Tibial nerve (tissue), 4 donors: ENCODE measurements at regions not wholly inside any gene's neighbourhood (a gene's known extent, or its start where the extent isn't known, plus 50 kb on each side); places are given as distances from the start of the nearest gene placed in this dataset.
A peak's percentile ranks its signal among the peaks of the same experiment; 100 is the strongest.

ENCODE experiments used
- DNase-seq, 2 donors: peaks; one replicate each; pipeline ENCODE4 v3.0.0-alpha.2; 2019; ENCODE audit warnings: low spot score in 2 of 2
- H3K27ac ChIP-seq, 4 donors: fragments of 200-600 bp; sonication (generic) in 3 of 4; one replicate each; pipeline ENCODE4 v1.5.1; 2017 to 2019; ENCODE audit warnings: mild to moderate bottlenecking in 1 of 4
- H3K27me3 ChIP-seq, 2 donors: fragments of 200-600 bp; sonication (generic) in 1 of 2; one replicate each; pipeline versions ENCODE4 v1.5.1 to v1.6.0; 2017 to 2019
- H3K36me3 ChIP-seq, 3 donors: fragments of 200-600 bp; sonication (generic); one replicate each; pipeline ENCODE4 v1.5.1; 2018 to 2019
- H3K4me1 ChIP-seq, 4 donors: fragments of 200-600 bp; sonication (generic) in 3 of 4; one replicate each; pipeline ENCODE4 v1.5.1; 2017 to 2019
- H3K4me3 ChIP-seq, 4 donors: fragments of 200-600 bp; sonication (generic) in 3 of 4; one replicate each; pipeline ENCODE4 v1.5.1; 2017 to 2019; ENCODE audit warnings: mild to moderate bottlenecking in 1 of 4, moderate library complexity in 1 of 4
- H3K9me3 ChIP-seq, 4 donors: fragments of 200-600 bp; sonication (generic) in 3 of 4; one replicate each; pipeline ENCODE4 v1.5.1; 2017 to 2019
- CTCF ChIP-seq, 5 experiments: fragments of 200-600 bp in 3 of 5; fragments of 450-650 bp in 2 of 5; sonication (generic) in 3 of 5; IDR thresholded peaks; one replicate each; pipeline ENCODE4 v1.5.1; 2016 to 2019; ENCODE audit warnings: antibody characterized with exemption in 5 of 5, mild to moderate bottlenecking in 3 of 5, moderate library complexity in 2 of 5
- EP300 ChIP-seq, 2 donors: sonication (generic); formaldehyde crosslinking; IDR thresholded peaks; one replicate each; pipeline ENCODE4 v1.6.1; 2017; ENCODE audit warnings: antibody characterized with exemption in 2 of 2, mild to moderate bottlenecking in 1 of 2
- POLR2A ChIP-seq, 2 donors: fragments of 450-650 bp; IDR thresholded peaks; one replicate each; pipeline ENCODE4 v1.6.1; 2017; ENCODE audit warnings: antibody characterized with exemption in 2 of 2, mild to moderate bottlenecking in 2 of 2, moderate library complexity in 2 of 2
- WGBS, 2 donors: methylation state at CpG; one replicate each; pipeline ENCODE4 v1.1.5; 2018; 5-methylcytosine and 5-hydroxymethylcytosine counted together

- Histone ChIP-seq H3K4me1 (peaks cover 0 to 2% (median 0%) of the 10 kb centered on the region in 4 donors), H3K27ac (peak overlapping the region in 1 of 4 donors; percentile 58), H3K9me3 (no peaks in the 10 kb centered on the region), H3K4me3 (no peak overlapping the region), H3K27me3 (no peaks in the 10 kb centered on the region), H3K36me3 (no peaks in the 10 kb centered on the region)
- TF ChIP-seq EP300 (IDR thresholded peaks at IDR 0.05): no peak
- TF ChIP-seq POLR2A (IDR thresholded peaks at IDR 0.05): no peak
- no peak for TF ChIP-seq CTCF (IDR thresholded peaks at IDR 0.05)
- 79 to 100% methylated on average over 1 of the region's 1 CpG for WGBS, 2 donors
- no peak for DNase-seq
Measured at GRCh38 chr10:121132273-121132672, 281.1 kb downstream of the WDR11 start.

GRCh38 chr10:121133901-121134300 lies 282.7 kb downstream of the WDR11 start:
- no peak for DNase-seq
- Histone ChIP-seq H3K27me3 (no peaks in the 10 kb centered on the region), H3K9me3 (no peaks in the 10 kb centered on the region), H3K4me3 (no peak overlapping the region), H3K4me1 (peaks cover 0 to 7% (median 0%) of the 10 kb centered on the region in 4 donors), H3K27ac (no peak overlapping the region), H3K36me3 (no peaks in the 10 kb centered on the region)
- TF ChIP-seq POLR2A (IDR thresholded peaks at IDR 0.05) (no peak), EP300 (IDR thresholded peaks at IDR 0.05) (no peak), CTCF (IDR thresholded peaks at IDR 0.05) (no peak)
- 92% methylated on average over 7 of the region's 7 CpGs for WGBS, 2 donors

- Histone ChIP-seq H3K9me3 (no peaks in the 10 kb centered on the region), H3K4me3 (no peak overlapping the region), H3K4me1 (peaks cover 0 to 7% (median 0%) of the 10 kb centered on the region in 4 donors), H3K27me3 (no peaks in the 10 kb centered on the region), H3K36me3 (no peaks in the 10 kb centered on the region), H3K27ac (no peak overlapping the region)
- no peak for TF ChIP-seq POLR2A (IDR thresholded peaks at IDR 0.05)
- TF ChIP-seq CTCF (IDR thresholded peaks at IDR 0.05): no peak
- 93 to 97% methylated on average over 1 of the region's 1 CpG for WGBS, 2 donors
- DNase-seq: no peak
Measured at GRCh38 chr10:121134711-121135110, 283.5 kb downstream of the WDR11 start.

GRCh38 chr10:121135512-121135911 lies 284.4 kb downstream of the WDR11 start:
- no peak for DNase-seq
- peaks cover 0 to 7% (median 0%) of the 10 kb centered on the region in 4 donors for H3K4me1 ChIP-seq
- no peak overlapping the region for H3K4me3 ChIP-seq
- no peak overlapping the region for H3K27ac ChIP-seq
- TF ChIP-seq POLR2A (IDR thresholded peaks at IDR 0.05) (no peak), CTCF (IDR thresholded peaks at IDR 0.05) (no peak), EP300 (IDR thresholded peaks at IDR 0.05) (no peak)
- no peaks in the 10 kb centered on the region for H3K36me3 ChIP-seq
- 94 to 97% methylated on average over 4 of the region's 4 CpGs for WGBS, 2 donors
- no peaks in the 10 kb centered on the region for H3K9me3 ChIP-seq
- H3K27me3 ChIP-seq: no peaks in the 10 kb centered on the region

- WGBS, 2 donors: 34 to 43% methylated on average over 1 of the region's 1 CpG
- Histone ChIP-seq H3K4me3 (no peak overlapping the region), H3K9me3 (peaks cover 0 to 3% (median 0%) of the 10 kb centered on the region in 4 donors), H3K27ac (no peak overlapping the region), H3K36me3 (no peaks in the 10 kb centered on the region), H3K27me3 (no peaks in the 10 kb centered on the region), H3K4me1 (peaks cover 0 to 7% (median 0%) of the 10 kb centered on the region in 4 donors)
- no peak for DNase-seq
- no peak for TF ChIP-seq CTCF (IDR thresholded peaks at IDR 0.05)
- no peak for TF ChIP-seq POLR2A (IDR thresholded peaks at IDR 0.05)
- no peak for TF ChIP-seq EP300 (IDR thresholded peaks at IDR 0.05)
Measured at GRCh38 chr10:121137533-121137932, 286.4 kb downstream of the WDR11 start.
